ENCODE measurements at regions not wholly inside any gene's neighbourhood (a gene's known extent, or its start where the extent isn't known, plus 50 kb on each side); places are given as distances from the start of the nearest gene placed in this dataset.

DNA sequence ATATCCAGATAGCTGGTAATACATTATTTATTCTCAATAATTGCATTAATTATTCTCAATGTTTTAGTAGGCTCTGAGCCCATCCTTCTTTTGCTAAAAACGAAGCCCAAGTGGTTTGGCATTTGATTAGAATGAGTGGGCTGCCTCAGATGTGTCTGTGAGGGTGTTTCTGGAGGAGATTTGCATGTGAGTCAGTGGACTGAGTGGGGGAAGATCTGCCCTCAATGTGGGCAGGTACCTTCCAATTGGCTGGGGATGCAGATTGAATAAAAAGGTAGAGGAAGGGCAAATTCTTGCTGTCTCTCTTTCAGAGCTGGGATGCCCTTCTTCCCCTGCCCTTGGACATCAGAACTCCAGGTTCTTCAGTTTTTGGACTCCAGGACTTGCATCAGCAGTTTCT, 290.6 kb upstream of the SMIM30 start:
- no peak for DNase-seq (ENCODE audit: low spot score in 2 of 2)
- Mint-ChIP-seq H3K27ac (no peak overlapping the region), H3K36me3 (no peaks in the 10 kb centered on the region), H3K9me3 (no peaks in the 10 kb centered on the region)
- ATAC-seq: no peak

DNA sequence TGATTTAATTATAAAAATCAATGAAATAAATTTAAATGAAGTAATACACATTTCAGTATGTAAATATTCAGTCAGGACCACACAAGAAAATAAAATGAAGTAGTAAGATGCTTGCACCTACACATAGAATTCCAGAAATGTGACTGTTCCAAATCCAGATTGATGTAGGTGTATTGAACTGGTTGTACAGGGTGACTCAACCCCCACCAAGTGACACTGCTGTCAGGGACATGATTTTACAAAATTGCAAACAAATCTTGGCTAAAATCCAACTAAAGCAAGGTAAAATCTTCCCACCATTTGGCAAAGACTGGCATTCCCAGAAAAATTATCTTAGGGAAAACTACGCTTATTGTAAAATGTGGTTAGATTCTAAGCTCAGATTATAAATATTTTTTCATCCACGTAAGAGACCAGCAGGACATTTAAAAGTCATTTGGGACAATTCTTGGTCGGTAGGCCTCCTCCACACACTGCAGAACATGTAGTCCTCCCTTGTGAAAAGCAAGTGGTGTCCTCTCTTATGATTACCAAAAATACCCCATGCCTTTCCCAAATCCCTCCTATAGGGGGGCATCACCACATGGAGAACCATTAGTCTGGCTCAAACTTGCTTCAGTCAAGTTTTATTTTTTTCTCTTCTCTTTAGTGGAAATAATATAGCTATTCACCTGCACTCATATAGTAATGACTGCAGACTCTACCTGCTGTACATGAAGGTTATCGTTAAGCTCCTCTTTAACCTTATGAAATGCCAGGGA, 287.1 kb upstream of the SMIM30 start:
- no peaks in the 10 kb centered on the region for H3K9me3 Mint-ChIP-seq
- H3K36me3 Mint-ChIP-seq: no peaks in the 10 kb centered on the region
- no peak for DNase-seq (ENCODE audit: low spot score in 2 of 2)
- ATAC-seq: no peak
- H3K27ac Mint-ChIP-seq: no peak overlapping the region

DNA sequence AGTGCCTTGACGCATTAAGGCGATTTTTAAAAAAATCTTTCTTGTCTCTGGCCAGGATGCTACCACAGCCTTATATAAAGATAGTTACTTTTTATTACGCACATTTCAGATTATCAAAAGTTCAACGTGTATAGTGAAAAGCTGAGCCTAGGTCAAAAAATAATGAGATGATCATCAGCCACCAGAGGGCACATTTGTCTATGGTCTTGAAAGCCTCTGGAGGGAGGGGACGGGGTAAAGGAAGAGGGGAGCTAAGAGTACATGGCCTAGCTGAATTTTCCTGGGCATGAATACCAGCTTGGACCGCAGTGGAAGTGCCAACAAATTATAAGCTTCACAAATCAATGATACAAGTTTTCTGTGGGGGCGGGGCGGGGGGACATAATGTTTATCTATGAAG, 285.9 kb upstream of the SMIM30 start:
- Mint-ChIP-seq H3K9me3 (no peaks in the 10 kb centered on the region), H3K36me3 (no peaks in the 10 kb centered on the region), H3K27ac (no peak overlapping the region)
- DNase-seq (ENCODE audit: low spot score in 2 of 2): no peak
- ATAC-seq: no peak

DNA sequence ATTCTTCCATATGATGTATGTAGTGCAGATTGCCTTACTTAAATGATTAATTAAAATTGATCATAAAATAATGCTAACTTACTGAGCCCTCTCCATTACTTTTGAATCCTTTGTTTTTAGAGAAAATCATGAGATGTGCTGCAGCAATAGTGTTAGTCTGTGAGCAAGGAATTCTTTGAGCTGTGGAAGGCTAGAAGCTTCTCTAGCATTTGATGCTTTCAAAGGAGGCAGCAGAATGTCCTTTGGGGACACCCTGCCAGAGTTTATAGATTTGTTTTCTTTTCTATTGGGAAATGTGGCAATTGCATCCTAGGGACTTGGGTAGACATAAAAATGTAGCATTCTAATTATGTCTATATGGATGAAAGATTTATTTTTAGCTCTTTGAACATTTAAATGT, 284.1 kb upstream of the SMIM30 start:
- ATAC-seq (no peak), DNase-seq (ENCODE audit: low spot score in 2 of 2) (no peak)
- H3K36me3 Mint-ChIP-seq: no peaks in the 10 kb centered on the region
- no peak overlapping the region for H3K27ac Mint-ChIP-seq
- H3K9me3 Mint-ChIP-seq: no peaks in the 10 kb centered on the region

DNA sequence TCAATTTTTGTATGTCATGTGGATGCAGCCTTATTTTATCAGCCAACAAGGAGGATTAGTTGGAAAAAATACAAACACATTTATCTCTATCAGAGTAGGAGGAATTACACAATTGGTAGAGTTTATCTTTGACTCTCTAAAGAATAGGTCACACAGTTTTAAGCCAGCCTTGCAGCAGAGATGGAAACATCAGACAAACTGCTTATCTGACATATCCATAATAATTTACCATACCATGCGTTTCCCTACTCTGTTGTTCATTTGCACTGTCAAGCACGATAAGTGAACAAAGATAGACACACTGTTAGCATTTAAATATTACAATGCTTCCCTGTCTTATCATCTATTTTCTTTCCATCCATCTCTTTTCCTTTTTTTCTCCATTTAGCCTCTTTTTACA, 283.7 kb upstream of the SMIM30 start:
- no peak for DNase-seq (ENCODE audit: low spot score in 2 of 2)
- no peak overlapping the region for H3K27ac Mint-ChIP-seq
- no peak for ATAC-seq
- H3K36me3 Mint-ChIP-seq: no peaks in the 10 kb centered on the region
- no peaks in the 10 kb centered on the region for H3K9me3 Mint-ChIP-seq

DNA sequence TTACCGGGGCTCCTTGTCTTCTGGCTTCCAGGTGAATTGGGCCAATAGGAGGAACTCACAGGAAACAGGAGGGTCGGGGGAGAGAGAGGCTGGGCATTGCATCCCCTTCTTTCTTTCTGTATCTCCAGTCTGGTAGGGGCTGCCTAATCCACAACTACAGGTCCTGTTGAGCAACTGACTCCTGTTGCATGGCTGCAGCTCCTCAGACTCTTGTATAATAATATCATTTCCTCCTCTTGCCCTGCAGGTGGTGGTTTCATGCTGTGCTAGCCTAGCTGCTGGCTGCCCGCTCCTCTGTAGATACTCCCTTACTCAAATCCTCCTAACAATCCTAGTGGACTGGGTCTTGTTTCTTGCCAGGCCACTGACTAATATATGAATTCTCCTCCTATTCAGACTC, 276.5 kb upstream of the SMIM30 start:
- ATAC-seq (no peak), DNase-seq (ENCODE audit: low spot score in 2 of 2) (no peak)
- Mint-ChIP-seq H3K9me3 (peaks cover 1 to 2% of the 10 kb centered on the region in 2 donors), H3K36me3 (no peaks in the 10 kb centered on the region), H3K27ac (no peak overlapping the region)

DNA sequence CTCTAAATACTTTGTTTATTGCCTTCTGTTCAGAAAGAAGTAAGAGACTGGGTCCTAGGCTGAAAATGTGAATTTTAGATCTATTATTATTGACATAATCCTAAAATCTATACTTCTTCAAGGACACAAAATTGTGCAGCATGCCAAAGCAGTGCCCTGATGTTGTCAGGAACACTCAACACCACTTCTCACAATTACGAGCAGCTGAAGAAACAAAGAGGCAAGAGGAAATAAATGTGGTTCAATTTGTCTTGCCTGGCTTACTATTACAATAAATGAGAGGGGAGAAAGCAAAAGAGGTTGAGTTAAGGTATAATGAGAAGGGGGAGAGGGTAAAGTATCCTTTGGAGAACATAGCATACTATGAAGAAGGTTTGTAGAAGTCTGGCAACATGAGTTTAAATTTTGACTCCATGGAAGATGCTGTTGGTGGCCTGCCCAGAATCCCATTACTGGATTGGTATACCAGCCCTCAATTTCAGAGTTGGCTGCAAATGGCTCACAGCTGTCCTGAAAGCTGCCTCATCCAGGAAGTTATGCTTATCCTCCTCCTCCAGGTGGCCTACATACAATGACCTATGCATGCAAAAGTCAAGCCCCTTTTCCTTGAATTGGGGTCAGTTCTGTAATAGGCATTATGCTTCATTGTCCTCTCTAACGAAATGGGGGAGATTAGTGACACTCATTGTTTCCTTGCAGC, 274.6 kb upstream of the SMIM30 start:
- Mint-ChIP-seq H3K9me3 (peaks cover 6% of the 10 kb centered on the region in 2 donors), H3K27ac (no peak overlapping the region), H3K36me3 (no peaks in the 10 kb centered on the region)
- no peak for DNase-seq (ENCODE audit: low spot score in 2 of 2)
- no peak for ATAC-seq

DNA sequence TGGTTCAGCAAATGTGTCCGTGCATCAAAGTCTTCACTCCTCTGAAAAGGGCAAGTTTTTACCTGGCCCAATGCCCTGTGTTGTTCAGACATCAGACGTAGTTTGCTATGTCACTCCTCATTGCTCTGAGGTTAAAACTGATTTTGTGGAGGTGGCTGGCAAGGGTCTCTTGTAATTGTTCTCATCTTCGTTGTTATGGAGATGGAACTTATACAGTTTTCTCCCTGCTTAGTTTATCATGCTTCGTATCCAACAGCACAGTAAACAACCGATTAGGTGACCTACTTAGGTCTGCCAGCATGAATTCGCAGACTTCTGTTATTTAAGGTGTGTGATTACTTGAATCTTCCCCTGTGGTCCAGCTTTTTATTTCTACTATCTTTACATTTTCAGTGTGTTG, 274.1 kb upstream of the SMIM30 start:
- Mint-ChIP-seq H3K9me3 (peaks cover 6% of the 10 kb centered on the region in 2 donors), H3K27ac (no peak overlapping the region), H3K36me3 (no peaks in the 10 kb centered on the region)
- DNase-seq (ENCODE audit: low spot score in 2 of 2) (no peak), ATAC-seq (no peak)

DNA sequence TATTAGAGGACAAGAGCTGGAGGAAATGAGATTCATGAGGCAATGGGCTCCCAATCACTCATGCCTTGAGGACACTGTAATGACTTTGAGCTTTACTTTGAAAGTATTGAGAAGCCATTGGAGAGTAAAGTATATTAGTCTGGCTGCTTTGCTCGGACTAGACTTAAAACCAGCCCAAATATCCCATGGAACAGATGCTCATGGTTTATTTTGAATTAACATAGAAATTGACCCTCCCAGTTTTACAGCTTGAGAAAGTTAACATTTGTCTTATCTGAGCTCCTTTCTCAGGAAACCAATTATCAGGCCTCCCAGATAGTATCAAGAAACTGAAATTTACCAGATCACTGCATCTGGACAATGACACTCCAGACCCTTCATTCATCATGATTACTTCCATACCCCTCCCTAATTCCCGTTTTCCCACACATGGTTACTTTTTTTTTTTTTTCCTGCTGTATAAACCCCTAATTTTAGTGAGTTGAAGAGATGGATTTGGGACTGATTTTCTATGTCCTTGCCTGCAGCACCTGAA, 270.8 kb upstream of the SMIM30 start:
- H3K9me3 Mint-ChIP-seq: peaks cover 6% of the 10 kb centered on the region in 2 donors
- H3K27ac Mint-ChIP-seq: no peak overlapping the region
- DNase-seq (ENCODE audit: low spot score in 2 of 2): no peak
- H3K36me3 Mint-ChIP-seq: no peaks in the 10 kb centered on the region
- ATAC-seq: no peak

DNA sequence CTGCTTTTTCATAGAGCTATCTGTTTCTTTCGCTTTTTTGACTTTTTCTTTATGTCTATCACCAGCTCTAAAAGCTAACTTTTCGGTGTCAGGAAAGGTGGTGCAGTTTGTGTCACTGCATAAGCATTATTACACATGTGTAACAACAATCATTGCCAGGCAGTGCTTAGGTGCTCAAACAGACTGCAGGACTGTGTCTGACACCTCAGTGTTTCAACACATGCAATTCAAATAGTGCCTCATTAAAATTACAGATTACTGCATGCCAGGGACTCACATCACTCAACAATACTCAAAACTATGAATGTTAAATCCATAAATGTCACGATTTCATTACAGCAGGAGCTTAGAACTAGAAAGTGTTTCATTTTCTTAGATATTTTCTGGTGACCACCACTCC, 265.3 kb upstream of the SMIM30 start:
- no peak for DNase-seq (ENCODE audit: low spot score in 2 of 2)
- Mint-ChIP-seq H3K9me3 (no peaks in the 10 kb centered on the region), H3K27ac (no peak overlapping the region), H3K36me3 (no peaks in the 10 kb centered on the region)
- ATAC-seq: no peak

DNA sequence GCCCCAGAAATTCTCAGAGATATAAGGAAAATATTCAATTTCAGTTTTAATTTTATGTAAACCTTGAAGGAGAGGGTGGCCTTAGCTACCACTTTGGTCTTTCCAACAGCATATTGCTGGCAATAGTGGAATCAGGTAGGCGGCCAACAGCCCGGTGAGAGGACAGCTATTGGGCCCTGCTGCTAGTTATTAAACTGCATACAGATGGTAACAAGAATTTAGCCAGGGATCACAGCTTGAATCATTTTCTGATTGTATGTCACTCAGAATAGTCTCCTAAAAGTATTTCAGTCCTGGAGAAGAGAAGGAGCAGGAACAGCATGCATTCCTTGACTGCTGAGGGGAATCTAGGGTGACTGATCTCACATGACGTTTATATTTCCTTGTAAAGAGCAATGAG, 261.4 kb upstream of the SMIM30 start:
- DNase-seq (ENCODE audit: low spot score in 2 of 2) (no peak), ATAC-seq (no peak)
- no peaks in the 10 kb centered on the region for H3K36me3 Mint-ChIP-seq
- no peak overlapping the region for H3K27ac Mint-ChIP-seq
- H3K9me3 Mint-ChIP-seq: no peaks in the 10 kb centered on the region

DNA sequence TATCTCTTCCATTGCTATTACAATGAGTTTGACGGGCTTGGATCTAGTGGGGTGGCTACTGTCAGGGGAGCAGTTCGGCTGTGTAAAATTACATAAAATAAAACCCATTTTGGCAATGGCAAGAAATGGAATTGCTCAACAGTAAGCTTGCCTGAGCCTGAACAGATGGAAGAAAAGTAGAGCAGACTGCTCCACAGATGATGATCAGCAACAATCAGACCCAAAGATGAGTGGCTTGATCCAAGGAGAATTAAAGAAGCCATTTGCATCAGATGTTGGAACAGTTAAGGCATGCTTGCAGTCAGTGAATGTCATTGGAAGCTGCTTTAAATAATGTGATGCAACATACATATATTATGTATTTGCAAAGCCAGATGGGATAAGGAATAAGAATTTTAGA, 256.6 kb upstream of the SMIM30 start:
- Mint-ChIP-seq H3K9me3 (no peaks in the 10 kb centered on the region), H3K27ac (no peak overlapping the region), H3K36me3 (no peaks in the 10 kb centered on the region)
- DNase-seq (ENCODE audit: low spot score in 2 of 2) (no peak), ATAC-seq (no peak)

DNA sequence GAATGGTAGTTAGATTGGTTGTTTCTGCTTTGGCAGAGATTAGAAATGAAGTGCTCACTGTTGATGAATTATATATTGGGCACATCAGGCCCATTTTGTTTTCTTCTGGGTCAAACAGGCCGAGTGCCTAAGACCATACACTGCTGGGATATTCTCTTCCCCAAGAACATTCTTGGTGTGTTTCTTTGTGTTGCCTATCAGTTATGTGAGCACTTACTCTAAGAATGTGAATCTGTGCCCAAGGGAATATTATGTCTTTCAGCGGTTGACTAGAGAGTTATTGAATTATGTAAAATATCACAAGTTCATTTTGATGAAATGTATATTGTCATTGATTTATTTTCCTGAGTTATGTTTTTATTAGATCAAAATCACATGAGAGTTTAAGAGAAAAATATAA, 255.5 kb upstream of the SMIM30 start:
- Mint-ChIP-seq H3K27ac (no peak overlapping the region), H3K9me3 (no peaks in the 10 kb centered on the region), H3K36me3 (no peaks in the 10 kb centered on the region)
- DNase-seq (ENCODE audit: low spot score in 2 of 2) (no peak), ATAC-seq (no peak)

DNA sequence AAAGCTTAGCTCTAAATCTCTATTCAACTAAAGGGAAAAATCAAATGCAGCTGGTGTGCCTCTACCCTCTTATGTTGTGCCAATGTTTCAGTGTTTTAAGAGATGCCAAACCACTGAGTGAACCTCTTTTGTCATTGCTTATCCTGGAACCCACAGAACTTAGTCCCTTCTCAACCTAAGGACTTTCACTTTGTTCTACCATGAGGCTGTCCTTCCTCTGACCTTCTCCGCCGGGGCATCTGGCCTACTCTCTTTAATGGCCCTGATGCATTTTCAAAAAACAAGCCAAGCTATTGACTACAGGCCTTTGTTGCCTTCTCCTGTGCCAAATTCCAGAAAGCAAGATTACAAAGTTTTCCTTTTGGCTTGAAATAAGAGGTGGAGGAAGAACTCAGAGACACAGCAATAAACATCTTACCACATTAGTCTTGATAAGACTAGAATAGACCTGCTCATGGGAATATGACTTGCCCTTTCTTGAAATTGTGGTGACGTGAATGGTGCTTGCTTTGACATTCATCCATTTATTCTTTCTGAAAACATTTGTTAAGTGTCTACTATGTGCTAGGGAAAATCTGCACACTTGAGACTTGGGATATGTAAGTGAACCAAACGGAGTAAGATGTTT, 253.2 kb upstream of the SMIM30 start:
- Mint-ChIP-seq H3K9me3 (no peaks in the 10 kb centered on the region), H3K27ac (no peak overlapping the region), H3K36me3 (no peaks in the 10 kb centered on the region)
- ATAC-seq: no peak
- DNase-seq (ENCODE audit: low spot score in 2 of 2): no peak

DNA sequence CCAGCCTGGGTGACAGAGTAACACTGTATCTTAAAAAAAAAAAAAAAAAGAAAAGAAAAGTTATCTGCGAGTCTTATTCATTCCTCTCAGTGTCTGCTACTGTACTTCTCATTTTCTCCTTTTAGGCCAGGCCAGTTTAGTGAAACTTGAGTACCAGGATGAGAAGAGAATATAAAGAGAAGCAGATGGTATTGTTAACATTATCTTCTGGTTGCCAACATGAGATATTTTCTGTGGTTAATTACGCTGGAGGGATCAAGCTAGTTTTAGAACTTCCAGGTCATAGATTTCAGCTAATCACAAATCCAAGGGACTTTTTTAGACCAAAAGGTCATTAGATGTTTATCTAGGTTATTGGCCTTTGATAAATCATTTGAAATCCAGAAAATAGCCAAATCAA, 252.6 kb upstream of the SMIM30 start:
- Mint-ChIP-seq H3K9me3 (no peaks in the 10 kb centered on the region), H3K36me3 (no peaks in the 10 kb centered on the region), H3K27ac (no peak overlapping the region)
- no peak for DNase-seq (ENCODE audit: low spot score in 2 of 2)
- no peak for ATAC-seq

DNA sequence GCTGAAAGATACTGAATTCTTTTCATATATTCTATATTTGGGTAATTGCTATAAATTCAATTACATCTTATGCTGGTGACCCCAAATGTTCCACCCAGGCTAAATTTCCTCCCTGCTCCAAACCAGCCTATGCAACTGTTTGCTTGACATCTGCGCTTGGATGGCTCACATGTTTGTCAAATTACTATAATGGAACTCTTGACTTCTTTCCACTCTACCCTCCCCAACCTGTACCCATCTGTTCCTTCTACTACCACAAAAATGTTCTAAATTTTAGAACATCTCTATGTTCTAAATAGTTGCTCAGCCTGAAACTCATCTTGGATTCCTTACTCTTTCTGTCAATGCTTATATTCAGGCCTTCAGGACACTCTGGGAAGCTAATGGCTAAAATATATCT, 249.9 kb upstream of the SMIM30 start:
- Mint-ChIP-seq H3K9me3 (no peaks in the 10 kb centered on the region), H3K36me3 (no peaks in the 10 kb centered on the region), H3K27ac (no peak overlapping the region)
- no peak for ATAC-seq
- DNase-seq (ENCODE audit: low spot score in 2 of 2): no peak

DNA sequence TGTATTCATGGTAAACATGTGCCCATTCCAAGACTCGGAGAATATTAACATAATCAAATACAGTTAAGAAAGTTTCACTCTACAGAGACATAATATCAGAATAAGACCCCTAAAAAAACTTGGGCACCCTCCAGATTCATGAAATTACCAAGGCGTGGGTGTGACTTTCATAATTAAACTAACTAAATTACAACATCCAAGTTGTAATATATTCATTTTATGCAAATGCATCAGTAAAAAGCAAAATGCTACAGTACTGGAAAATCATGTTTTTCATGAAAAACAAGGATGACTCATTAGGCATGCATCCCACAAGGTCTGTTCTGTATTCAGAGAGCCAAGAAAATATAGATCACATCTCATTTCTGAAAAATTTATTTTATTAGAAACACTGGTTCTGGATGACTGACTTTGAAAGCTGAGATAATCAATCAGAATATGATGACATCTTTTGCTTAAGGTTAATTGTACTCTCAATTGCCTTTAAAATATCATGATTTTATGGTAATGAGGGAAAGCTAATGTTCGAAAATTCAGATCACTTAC, 248.8 kb upstream of the SMIM30 start:
- Mint-ChIP-seq H3K9me3 (no peaks in the 10 kb centered on the region), H3K36me3 (no peaks in the 10 kb centered on the region), H3K27ac (no peak overlapping the region)
- ATAC-seq: no peak
- DNase-seq (ENCODE audit: low spot score in 2 of 2): no peak
